NCI-H345 treated with DMSO at 0.1 percent for 48 hours (cell line): ENCODE measurements at regions not wholly inside any gene's neighbourhood (a gene's known extent, or its start where the extent isn't known, plus 50 kb on each side); places are given as distances from the start of the nearest gene placed in this dataset.
A peak's percentile ranks its signal among the peaks of the same experiment; 100 is the strongest.

Experiments used
- DNase-seq: peaks from one replicate; lab custom pipeline; 2025; ENCODE audit not compliant: unreplicated experiment; lab: John Stamatoyannopoulos, UW

DNA sequence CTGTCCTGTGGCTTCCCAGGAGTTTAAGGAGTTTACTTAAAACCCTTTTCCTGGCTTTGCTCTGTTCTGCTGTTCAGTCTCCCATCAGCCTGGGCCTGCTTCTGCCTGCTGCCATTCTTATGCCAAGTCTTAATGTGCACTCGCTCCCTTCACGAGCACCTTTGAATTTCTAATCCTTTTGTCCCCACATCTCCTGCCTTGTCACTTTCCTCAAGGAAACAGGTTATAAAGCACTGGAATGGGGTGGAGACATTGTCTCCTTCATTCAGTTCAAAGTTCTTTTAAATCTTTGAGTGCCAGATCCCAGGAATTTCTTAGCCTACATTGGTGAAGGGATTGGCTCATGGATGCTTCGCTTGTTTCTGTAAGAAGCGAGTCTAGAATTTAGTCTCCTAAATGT, 87.2 kb upstream of the LIFR start:
- DNase-seq: no peak

DNA sequence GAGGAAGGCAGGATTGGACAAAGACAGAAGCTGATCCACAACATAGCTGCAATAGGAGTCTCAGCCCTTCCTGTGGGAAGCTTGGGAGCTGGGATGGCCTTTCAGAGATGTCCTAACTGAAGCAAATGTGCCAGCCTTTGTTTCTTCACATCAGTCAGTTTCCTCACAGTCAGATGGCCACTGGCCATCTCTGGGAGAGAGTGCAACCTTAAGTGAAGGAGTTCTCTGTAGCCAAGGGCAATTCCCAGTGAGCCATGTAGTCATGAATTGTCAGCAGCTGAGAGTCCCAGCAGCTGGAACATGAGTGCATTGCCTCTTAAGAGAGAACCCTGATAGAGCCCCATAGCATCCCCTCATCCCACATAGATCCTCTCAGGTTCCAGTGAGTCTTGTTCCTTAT, 89.1 kb upstream of the LIFR start:
- DNase-seq: no peak

DNA sequence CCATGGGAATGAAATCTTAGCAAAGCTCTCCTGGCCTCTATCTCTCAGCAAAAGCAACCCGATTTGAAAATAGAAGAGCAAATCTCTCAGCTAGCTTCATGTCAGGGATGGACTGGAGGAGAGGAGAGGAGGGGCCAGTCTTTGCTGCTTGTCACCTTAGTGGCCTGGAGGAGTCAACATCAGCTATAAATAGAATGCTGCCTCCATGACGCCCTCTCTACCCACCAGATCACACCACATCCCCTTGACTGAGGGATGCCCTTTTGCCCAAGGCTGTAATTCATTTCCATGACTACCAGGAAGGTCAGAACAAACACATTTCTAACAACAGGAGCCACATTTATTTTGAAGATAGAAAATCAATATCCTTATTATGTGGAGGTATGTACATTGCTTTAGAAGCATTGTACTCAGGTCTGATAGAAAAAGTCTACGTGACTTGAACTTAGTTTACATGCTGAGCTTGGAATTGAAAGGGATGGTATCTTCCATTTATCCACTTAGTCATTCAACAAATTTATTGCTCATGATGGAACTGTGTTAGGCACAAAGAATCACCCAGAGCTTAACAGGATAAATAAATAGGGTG, 92.4 kb upstream of the LIFR start:
- no peak for DNase-seq

DNA sequence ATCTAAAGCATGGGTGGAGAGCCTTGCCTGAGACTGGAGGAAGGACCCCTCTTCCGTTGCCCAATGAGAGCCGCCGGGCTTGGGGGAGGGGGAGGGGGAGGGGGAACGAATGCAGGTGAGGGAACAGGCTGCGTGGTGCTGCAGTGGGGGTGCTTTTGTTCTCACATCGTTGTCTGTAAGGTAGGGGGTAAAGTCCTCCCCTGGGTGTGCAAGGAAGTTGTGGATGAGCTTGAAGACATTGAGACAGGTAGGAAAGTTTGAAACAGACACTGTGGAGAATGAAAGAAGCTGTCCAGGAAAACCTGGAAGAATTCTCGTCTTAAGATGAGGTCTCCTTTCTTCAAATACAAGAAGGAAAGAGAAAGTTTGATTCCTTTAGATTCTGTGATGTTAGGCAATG, 94.1 kb upstream of the LIFR start:
- no peak for DNase-seq

DNA sequence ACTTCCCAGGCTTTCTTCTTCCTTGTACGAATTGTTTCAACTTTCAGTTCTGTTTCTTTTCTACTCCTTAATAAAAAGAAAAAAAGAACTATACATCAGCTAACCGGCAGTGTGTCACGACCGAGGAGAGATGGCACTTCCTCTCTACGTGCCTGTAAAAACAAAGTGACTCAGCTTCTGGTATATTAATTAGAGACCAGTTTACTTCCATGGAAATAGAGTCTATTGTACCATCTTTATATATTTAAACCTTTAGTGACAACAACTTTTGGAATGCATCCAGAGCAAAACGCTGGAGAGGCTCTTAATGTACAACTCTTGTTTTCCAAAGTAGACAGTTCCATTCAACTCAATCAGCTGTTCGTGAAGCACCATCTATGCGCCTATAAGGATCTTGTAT, 94.5 kb upstream of the LIFR start:
- DNase-seq: peak; percentile 69

DNA sequence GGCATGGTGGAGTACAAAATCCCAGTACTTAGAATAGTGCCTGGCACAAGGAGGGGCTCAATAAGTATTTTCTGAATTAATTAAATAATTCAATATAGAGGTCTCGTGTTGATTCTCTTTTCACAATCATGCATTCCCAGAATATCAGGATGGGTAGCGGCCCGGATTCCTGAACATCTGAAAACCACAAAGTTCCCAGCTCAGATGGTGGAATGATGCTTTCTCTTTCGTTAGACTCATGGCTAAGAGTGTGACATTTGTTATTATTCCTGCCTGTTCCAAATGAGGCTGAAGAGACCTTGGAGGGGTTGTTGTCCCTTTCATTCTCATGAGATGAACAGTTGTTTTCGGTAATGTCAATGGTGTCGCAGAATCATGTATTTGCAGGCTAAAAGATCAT, 95.4 kb upstream of the LIFR start:
- no peak for DNase-seq

DNA sequence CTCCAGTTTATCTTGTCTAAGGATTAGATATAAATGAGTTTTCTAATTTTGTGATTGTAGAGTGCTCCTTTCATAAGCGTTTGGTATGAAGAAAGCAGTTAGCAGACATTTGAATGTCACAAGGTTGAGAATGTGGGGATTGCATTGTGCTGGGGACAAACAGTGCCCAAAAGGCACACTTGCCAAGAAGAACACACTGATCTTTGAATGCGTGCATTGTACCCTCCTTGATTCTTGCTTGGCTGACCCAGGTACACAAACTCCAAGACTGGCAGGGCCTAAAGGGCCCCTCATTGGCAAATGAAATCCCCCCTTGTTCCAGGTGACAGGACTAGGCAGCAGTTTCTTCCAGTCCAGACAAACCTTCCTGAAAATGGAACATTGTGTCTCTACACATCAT, 96.9 kb upstream of the LIFR start:
- no peak for DNase-seq

DNA sequence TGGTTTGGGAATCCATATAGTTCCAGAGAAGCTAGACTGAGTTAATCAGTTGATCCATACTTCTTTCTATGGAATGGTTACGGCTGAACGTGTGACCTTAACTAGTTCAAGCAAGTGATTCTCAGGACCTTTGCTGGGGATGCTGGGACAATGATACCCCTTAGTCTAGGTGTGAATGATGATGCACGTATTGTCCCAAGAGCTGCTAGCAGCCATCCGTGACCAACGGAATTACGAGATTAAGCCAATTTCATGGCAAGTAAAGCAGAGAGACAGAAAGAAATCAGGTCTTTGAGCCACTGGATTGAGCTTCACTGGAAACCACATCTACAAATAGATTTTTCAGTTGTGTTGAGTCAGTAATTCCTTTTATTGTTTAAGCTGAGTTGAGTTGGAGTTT, 99.2 kb upstream of the LIFR start:
- no peak for DNase-seq

DNA sequence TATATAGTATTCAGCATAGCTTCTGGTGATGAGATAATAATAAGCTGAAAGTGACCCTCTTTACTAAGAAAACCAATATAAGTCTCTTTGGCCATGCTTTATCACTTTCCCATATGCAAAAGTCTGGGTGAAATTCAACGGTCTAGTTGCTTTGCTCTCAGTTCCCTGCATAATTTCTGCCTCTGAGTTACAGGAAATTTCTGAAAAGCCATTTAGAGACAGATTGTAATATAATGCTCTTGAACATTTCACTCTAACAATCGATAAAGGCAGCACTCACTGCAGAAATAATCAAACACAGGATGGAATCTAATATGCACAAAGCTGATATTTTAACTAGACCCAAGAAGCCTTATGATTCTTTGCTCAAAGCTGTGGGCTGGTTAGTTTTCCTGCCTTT, 100.1 kb upstream of the LIFR start:
- no peak for DNase-seq

DNA sequence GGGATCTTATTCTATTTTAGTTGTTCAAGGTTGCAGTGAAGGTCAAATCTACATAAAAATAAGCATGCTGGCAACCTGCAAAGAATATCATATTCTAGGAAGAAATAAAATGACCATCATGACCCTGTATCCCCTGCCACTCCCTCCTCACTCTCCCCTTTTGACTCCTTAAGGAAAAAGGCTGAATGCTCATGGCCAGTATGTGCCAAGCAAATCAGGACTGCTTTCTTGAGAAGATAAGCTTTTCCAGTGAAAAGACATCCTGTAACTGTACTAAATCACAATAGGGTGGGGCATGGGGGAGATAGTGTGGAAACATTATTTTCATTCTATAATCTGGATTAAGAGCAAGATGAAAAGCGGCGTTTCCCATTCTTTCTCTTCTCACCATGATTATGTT, 100.6 kb upstream of the LIFR start:
- DNase-seq: no peak

DNA sequence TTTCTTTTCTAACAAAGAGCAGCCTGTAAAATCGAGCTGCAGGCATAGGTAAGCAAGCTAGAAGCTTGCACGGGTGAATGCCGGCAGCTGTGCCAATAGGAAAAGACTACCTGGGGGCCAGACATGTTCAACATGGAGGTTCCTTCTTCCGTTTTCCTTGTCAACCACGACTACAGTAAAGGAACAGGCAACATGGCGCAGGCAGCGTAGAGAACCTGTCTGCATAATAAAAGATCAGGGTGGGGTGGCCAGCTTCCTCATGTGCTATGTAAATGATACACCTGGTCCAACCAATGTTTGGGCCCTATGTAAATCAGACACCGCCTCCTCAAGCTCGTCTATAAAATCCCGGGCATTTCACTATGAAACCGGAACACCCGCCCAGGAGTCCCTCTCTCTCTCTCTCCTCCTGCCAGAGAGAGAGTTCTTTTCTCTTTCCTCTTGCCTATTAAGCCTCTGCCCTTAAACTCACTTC, 103.8 kb upstream of the LIFR start:
- no peak for DNase-seq

DNA sequence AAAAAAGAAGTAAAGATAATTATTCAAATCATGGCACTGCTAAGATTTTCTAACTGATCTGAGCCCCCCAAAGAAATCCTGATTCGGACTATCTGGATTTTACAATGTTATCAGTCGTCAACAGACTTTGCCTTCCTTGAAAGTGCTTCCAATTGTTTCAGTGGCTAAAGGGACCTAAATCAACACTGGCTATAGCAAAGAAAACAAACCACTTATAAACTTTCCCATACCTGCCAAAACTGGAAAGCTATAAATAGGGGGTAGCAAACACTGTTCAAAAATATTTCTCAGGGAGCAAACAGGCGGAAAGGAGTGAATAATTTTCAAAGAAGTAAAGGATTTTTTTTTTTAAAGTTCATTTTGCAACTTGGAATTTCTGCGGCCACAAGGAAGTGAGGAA, 105.6 kb upstream of the LIFR start:
- DNase-seq: no peak

DNA sequence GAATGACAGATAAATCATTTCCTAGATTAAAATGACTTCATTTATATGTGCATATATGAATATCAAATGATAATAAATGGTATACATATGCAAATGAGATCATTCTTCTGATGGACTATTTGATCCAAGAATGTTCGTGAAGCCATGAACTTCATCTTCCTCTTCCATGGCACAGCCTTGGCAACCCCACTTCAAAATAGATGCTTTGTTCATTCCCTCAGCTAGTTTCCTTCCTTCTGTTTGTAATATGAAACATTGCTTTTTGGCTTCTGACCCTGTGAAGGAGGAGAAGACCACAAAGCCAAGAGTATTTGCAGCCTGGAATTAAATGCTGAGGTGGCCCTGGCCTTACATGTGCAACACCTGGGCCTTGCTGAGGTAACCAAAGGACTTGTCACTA, 106.8 kb upstream of the LIFR start:
- no peak for DNase-seq

DNA sequence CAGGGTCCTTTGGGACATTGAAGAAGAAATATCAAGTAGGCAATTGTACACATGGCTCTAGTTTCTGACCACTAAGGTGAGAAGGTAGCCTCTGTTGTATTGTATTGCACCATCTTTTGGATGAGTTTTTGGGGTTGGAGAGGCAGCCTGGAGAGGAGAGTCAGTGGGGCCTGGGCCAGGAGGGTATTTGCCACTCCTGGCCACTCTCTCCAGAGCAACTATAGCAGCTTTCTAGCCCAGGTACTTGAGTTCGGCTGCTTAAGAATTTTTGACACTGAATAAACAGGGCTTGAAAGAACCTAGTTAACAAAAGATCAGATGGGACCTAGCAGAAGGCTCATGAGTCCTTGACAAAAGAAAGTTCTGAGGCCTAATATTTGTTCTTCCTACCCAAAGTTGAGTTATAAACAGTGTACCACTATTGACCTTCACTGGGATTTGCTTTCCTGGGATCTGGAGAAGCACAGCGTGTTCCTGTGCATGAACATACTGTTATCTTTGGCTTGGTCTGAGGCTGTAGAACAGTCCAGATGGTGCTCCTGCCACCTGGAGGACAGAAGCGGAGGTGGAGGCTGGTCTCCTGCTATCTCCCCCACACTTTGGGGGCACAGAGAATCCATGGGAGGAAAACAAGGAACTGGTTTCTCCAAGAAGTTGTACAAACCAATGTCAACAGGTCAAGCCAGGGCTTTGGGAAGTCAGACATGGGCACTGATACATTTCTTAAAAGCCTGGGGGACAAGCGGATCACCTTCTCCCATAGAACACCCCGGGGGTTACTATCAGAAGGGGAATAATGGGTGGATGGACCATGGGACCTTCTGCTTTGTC, 110.4 kb upstream of the LIFR start:
- no peak for DNase-seq

DNA sequence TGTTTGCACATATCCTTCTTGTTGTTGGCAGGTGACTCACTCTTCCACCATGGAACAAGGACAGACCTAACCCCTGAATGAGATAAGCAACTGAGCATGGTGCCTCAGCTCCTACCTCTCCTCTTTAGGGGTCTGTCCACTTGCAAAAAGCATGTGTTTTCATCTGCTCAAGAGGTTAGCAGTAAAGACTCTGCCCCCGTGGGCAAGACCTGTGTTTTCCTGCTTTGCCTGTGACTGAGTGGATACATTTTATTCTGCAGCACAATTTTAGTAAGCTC, 111.0 kb upstream of the LIFR start:
- no peak for DNase-seq

DNA sequence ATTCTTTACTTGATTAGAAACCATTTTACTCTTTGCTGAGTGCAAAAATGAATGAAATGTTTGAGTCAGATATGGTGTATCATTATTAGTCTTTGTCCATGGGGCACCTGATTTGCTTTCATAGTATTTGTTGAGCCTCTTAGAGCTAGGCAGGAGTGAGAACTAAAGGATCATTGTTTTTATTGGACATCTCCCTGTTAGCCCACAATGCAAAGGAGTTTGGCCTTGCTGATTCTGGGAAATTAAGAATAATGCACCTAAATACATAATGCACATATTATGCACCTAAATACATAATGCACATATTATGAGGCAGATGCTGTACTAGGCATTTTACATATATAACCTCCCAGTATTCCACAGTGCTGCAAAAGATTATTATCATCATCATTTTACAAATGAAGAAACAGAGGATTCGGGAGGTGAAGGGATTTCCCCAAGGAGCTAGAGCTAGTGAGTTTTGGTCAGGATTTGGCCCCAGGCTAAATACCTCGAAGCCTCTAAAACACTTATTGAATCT, 113.0 kb upstream of the LIFR start:
- DNase-seq: no peak

DNA sequence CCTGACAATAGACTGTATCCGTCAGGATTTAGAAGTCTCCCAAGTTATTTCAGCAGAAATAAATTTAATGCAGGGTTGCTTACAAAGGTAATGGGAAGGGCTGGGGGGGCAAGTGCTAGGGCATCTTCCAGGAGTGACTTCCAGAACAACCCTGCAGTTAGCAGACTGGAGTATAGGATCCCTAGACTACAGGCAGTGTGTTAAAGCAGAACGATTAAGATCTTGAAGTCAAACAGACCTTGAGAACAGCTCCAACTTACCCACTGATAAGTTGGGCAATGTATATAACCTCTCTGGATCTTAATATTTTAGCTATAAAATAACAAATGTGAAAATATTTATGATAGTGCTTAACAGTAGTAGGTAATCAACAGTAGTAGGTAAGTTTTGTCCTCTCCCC, 113.6 kb upstream of the LIFR start:
- no peak for DNase-seq

DNA sequence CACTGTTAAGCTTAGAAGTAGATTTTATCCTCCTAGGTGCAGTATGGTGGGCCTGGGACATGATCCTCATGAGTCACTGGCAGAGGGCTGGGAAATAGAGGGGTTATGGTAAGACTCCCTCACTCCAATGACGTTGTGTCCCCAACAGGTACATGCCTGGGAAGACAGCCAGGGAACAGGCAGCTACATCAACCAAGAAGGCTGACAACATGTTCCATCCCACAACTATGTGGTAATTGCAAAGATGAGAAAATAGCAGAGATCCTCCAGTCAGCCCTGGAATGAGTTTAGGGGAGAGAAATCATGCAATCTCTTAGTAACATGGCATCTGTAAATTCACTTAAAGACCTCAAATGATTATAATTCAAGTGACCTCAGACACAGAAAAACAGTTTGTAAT, 114.4 kb upstream of the LIFR start:
- DNase-seq: no peak

DNA sequence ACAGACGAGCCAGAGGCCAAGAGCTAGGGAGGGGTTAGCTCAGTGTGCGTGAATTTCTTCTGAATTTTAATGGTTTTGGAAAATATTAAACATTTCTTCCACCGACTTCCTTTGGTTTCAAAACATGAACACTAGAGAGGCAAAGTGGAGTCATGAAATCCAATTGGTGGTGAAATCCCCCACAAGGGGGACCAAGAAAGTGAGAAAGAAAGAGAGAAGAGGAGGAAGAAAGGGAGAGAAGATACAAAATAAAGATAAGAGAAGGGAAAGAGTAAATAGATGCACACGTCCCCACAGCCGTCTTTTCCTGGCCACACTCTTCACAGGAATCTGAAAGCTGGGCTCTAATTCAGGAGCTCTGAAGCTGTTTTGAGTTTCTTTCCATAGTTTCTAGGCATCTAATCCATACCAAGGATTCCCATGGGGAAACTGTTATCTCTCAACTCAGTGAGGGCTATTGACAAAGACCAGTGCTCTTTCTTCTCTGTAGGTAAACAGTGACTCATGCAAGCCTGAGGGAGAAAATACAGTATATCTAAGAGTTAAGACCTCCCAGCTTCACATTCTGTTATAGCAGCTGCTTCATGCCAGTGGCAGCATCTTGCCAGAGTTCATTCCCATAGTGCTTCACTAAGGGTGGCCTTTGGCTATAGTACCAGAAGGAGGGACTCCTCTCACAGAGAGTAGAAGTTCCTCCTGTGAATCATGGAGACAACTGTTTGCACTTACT, 115.8 kb upstream of the LIFR start:
- DNase-seq: no peak

DNA sequence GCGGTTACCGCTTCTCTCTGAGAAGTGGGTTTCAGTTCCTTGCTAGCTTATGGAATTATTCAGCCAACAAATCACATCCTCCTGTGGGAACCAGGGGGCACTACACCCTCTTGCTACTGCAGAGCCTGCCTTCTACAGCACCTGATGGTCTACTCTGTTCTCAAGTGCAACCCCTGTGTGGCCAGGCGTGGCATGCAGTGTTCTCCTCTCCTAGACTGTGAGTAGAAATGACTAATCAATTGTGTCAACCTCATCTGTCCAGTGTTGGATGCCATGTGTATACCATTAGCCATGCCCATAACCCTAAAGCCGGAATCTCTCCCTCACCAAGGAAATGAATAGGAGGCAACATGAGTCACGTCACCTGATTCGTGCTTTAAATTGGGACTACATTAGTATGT, 117.2 kb upstream of the LIFR start:
- no peak for DNase-seq

DNA sequence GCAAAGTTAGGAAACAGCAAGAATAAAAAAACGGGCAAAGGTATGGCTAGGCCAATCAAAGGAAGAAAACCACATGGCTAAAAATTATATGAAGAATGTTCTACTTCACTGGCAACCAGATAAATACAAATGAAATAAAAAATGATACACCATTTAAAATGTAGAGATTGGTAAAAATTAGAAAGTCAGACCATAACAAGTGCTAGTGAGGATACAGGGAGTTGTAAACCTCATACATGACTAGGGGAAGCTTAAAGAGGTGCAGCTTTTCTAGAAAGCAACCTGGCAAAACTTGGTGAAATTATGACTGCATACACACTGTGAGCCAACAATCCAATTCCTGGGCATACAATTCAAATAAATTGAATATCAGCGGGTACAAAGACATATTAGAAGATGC, 119.0 kb upstream of the LIFR start:
- no peak for DNase-seq

DNA sequence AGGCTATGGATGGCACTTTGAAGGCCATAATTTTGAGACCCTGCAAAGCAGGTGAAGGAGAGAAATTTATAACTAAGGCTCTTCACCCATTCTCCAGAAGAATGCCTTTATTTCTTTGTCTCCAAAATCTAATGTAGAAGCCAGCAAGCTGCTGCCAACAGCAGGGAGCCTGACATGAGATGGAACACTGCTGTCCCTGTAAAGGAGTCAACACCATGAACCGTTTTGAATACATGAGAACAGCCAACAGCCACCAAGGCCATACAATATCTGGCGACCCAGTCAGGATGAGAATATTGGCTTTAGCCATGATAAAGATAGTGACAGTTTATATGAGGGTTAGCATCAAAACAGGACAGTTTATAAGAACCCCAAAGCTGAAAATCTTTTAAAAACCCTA, 121.2 kb upstream of the LIFR start:
- DNase-seq: no peak
